ENCODE measurements at regions not wholly inside any gene's neighbourhood (a gene's known extent, or its start where the extent isn't known, plus 50 kb on each side); places are given as distances from the start of the nearest gene placed in this dataset.

GRCh38 chr4:138410266-138410665 lies 168.1 kb upstream of the SLC7A11 start:
- Histone ChIP-seq H3K4me1 (ENCODE audit: control insufficient read depth, extremely low read depth, insufficient read depth, low read length) (peaks cover 25% of the 10 kb centered on the region), H3K9ac (ENCODE audit: control insufficient read depth, extremely low read depth, insufficient read depth, low read length) (no peak overlapping the region), H3K4me3 (ENCODE audit: control insufficient read depth in 2 of 3, extremely low read depth in 1 of 3, insufficient read depth in 2 of 3, low read depth in 1 of 3, low read length in 3 of 3) (no peak overlapping the region), H2AFZ (ENCODE audit: control insufficient read depth, low read length) (no peak overlapping the region), H3K79me2 (ENCODE audit: control insufficient read depth, insufficient read depth, low read length) (no peaks in the 10 kb centered on the region), H3K27me3 (ENCODE audit: control insufficient read depth, extremely low read depth, insufficient read depth, low read length) (no peaks in the 10 kb centered on the region), H3K27ac (ENCODE audit: control insufficient read depth, insufficient read depth, low read length) (no peak overlapping the region), H3K9me1 (ENCODE audit: control insufficient read depth, extremely low read depth, insufficient read depth, low read length) (no peaks in the 10 kb centered on the region), H3K9me3 (ENCODE audit: control insufficient read depth, low read depth, low read length) (no peaks in the 10 kb centered on the region), H4K20me1 (ENCODE audit: control insufficient read depth, extremely low read depth, insufficient read depth, low read length) (no peaks in the 10 kb centered on the region), H3K36me3 (ENCODE audit: control insufficient read depth in 2 of 2, extremely low read depth in 1 of 2, insufficient read depth in 2 of 2, low read length in 2 of 2) (no peaks in the 10 kb centered on the region), H3K4me2 (ENCODE audit: control insufficient read depth, extremely low read depth, insufficient read depth, low read depth, low read length) (no peak overlapping the region)
- TF ChIP-seq CTCF (optimal IDR thresholded peaks at IDR 0.05 in 1 of 3, IDR thresholded peaks at IDR 0.05 in 1 of 3, conservative IDR thresholded peaks at IDR 0.05 in 1 of 3; ENCODE audit: extremely low read depth in 1 of 3, insufficient read depth in 2 of 3, low read length in 3 of 3), result no peak
- TF ChIP-seq EZH2 (IDR thresholded peaks at IDR 0.05; ENCODE audit: low read length), result no peak
- dilution Hi-C loops (cut with MboI; ENCODE audit: extremely low pct_ligation_motif_present, low sequenced_read_pairs), result no loop called here
- FAIRE-seq (no peak), DNase-seq (ENCODE audit: low read depth, low spot score) (no peak)

- TF ChIP-seq CTCF (optimal IDR thresholded peaks at IDR 0.05 in 1 of 3, IDR thresholded peaks at IDR 0.05 in 1 of 3, conservative IDR thresholded peaks at IDR 0.05 in 1 of 3; ENCODE audit: extremely low read depth in 1 of 3, insufficient read depth in 2 of 3, low read length in 3 of 3) (no peak), EZH2 (IDR thresholded peaks at IDR 0.05; ENCODE audit: low read length) (no peak)
- H3K4me2 ChIP-seq (ENCODE audit: control insufficient read depth, extremely low read depth, insufficient read depth, low read depth, low read length), result no peak overlapping the region
- dilution Hi-C loops (cut with MboI; ENCODE audit: extremely low pct_ligation_motif_present, low sequenced_read_pairs), result no loop called here
- no peaks in the 10 kb centered on the region for H4K20me1 ChIP-seq (ENCODE audit: control insufficient read depth, extremely low read depth, insufficient read depth, low read length)
- H3K9me1 ChIP-seq (ENCODE audit: control insufficient read depth, extremely low read depth, insufficient read depth, low read length), result no peaks in the 10 kb centered on the region
- no peak overlapping the region for H3K9ac ChIP-seq (ENCODE audit: control insufficient read depth, extremely low read depth, insufficient read depth, low read length)
- peaks cover 30% of the 10 kb centered on the region for H3K4me1 ChIP-seq (ENCODE audit: control insufficient read depth, extremely low read depth, insufficient read depth, low read length)
- no peaks in the 10 kb centered on the region for H3K79me2 ChIP-seq (ENCODE audit: control insufficient read depth, insufficient read depth, low read length)
- no peaks in the 10 kb centered on the region for H3K9me3 ChIP-seq (ENCODE audit: control insufficient read depth, low read depth, low read length)
- H3K27ac ChIP-seq (ENCODE audit: control insufficient read depth, insufficient read depth, low read length), result no peak overlapping the region
- FAIRE-seq (no peak), DNase-seq (ENCODE audit: low read depth, low spot score) (no peak)
- no peaks in the 10 kb centered on the region for H3K36me3 ChIP-seq (ENCODE audit: control insufficient read depth in 2 of 2, extremely low read depth in 1 of 2, insufficient read depth in 2 of 2, low read length in 2 of 2)
- H2AFZ ChIP-seq (ENCODE audit: control insufficient read depth, low read length), result no peak overlapping the region
- no peaks in the 10 kb centered on the region for H3K27me3 ChIP-seq (ENCODE audit: control insufficient read depth, extremely low read depth, insufficient read depth, low read length)
- no peak overlapping the region for H3K4me3 ChIP-seq (ENCODE audit: control insufficient read depth in 2 of 3, extremely low read depth in 1 of 3, insufficient read depth in 2 of 3, low read depth in 1 of 3, low read length in 3 of 3)
Measured at GRCh38 chr4:138409670-138410069, 167.5 kb upstream of the SLC7A11 start.
